SK-N-SH (cell line): ENCODE measurements at regions not wholly inside any gene's neighbourhood (a gene's known extent, or its start where the extent isn't known, plus 50 kb on each side); places are given as distances from the start of the nearest gene placed in this dataset.

ENCODE experiments used
- CTCF ChIA-PET: fragments of 300-600, 350-600 bp; formaldehyde crosslinking; extraction: SDS; loops from one replicate; lab custom pipeline; 2021; lab: Yijun Ruan, JAX
- POLR2A ChIA-PET: fragments of 350-600 bp; sonication (Branson Sonifier 250); formaldehyde crosslinking; extraction: SDS; loops from one replicate; lab custom pipeline; 2020; ENCODE audit warnings: antibody characterized with exemption, inconsistent platforms; lab: Yijun Ruan, JAX
- DNase-seq: peaks from one replicate; pipeline ENCODE4 v3.0.0; 2012
- H2AFZ ChIP-seq: fragments of 200-600 bp; sonication (generic); 2 replicates; pipeline ENCODE4 v1.8.1; 2016; ENCODE audit warnings: antibody characterized with exemption, mild to moderate bottlenecking, low read depth
- H3F3A ChIP-seq: fragments of 200-600 bp; sonication (generic); replicated peaks from 2 replicates; pipeline ENCODE3; 2016; ENCODE audit warnings: antibody characterized with exemption, mild to moderate bottlenecking; ENCODE audit not compliant: insufficient read depth
- H3K27ac ChIP-seq, 2 experiments: fragments of 200-500 bp in 1 of 2; fragments of 200-600 bp in 1 of 2; sonication (Bioruptor generic) in 1 of 2; sonication (generic), shearing (Covaris generic) in 1 of 2; 2 replicates each; pipeline versions ENCODE4 v1.5.1 to v1.6.1; 2014 to 2016; ENCODE audit warnings: low read depth in 2 of 2, inconsistent platforms in 1 of 2, low read length in 1 of 2, mild to moderate bottlenecking in 1 of 2, mixed read lengths in 1 of 2
- H3K27me3 ChIP-seq: fragments of 200-600 bp; sonication (generic), shearing (Covaris generic); 2 replicates; pipeline ENCODE4 v1.6.1; 2016; ENCODE audit warnings: mixed run types; ENCODE audit not compliant: insufficient read depth
- H3K36me3 ChIP-seq, 2 experiments: fragments of 200-500 bp in 1 of 2; fragments of 200-600 bp in 1 of 2; sonication (Bioruptor generic) in 1 of 2; sonication (generic) in 1 of 2; replicated peaks in 1 of 2; 2 replicates each; pipeline versions ENCODE3 to v1.5.1; 2014 to 2016; ENCODE audit warnings: low read length in 1 of 2, mild to moderate bottlenecking in 1 of 2; ENCODE audit not compliant: insufficient read depth in 2 of 2, control insufficient read depth in 1 of 2
- H3K4me1 ChIP-seq, 2 experiments: fragments of 200-500 bp in 1 of 2; fragments of 200-600 bp in 1 of 2; sonication (Bioruptor generic) in 1 of 2; sonication (generic), shearing (Covaris generic) in 1 of 2; 2 replicates each; pipeline versions ENCODE4 v1.5.1 to v1.6.1; 2014 to 2016; ENCODE audit warnings: low read depth in 1 of 2, low read length in 1 of 2, mixed run types in 1 of 2; ENCODE audit not compliant: insufficient read depth in 2 of 2, control insufficient read depth in 1 of 2
- H3K4me2 ChIP-seq: fragments of 200-600 bp; sonication (generic), shearing (Covaris generic); 2 replicates; pipeline ENCODE4 v1.6.1; 2017; ENCODE audit warnings: mixed run types
- H3K4me3 ChIP-seq, 2 experiments: fragments of 200-500 bp in 1 of 2; fragments of 200-600 bp in 1 of 2; sonication (Bioruptor generic) in 1 of 2; sonication (generic), shearing (Covaris generic) in 1 of 2; 2 replicates each; pipeline versions ENCODE4 v1.5.1 to v1.8.1; 2014 to 2016; ENCODE audit warnings: low read depth in 2 of 2, inconsistent platforms in 1 of 2, low read length in 1 of 2, mild to moderate bottlenecking in 1 of 2, mixed read lengths in 1 of 2, moderate library complexity in 1 of 2
- H3K79me2 ChIP-seq: fragments of 200-600 bp; sonication (generic); 2 replicates; pipeline ENCODE4 v1.8.1; 2017; ENCODE audit warnings: mild to moderate bottlenecking; ENCODE audit not compliant: insufficient read depth
- H3K9ac ChIP-seq: fragments of 200-600 bp; sonication (generic); 2 replicates; pipeline ENCODE4 v1.6.1; 2017; ENCODE audit warnings: mixed run types
- H3K9me2 ChIP-seq: fragments of 200-600 bp; sonication (generic); 2 replicates; pipeline ENCODE4 v1.6.1; 2017; ENCODE audit warnings: mixed run types
- H3K9me3 ChIP-seq: fragments of 200-600 bp; sonication (generic); 2 replicates; pipeline ENCODE4 v1.6.1; 2017; ENCODE audit warnings: mixed run types, mild to moderate bottlenecking, moderate library complexity
- H4K20me1 ChIP-seq: fragments of 200-600 bp; sonication (generic); 2 replicates; pipeline ENCODE4 v1.6.1; 2017; ENCODE audit warnings: mild to moderate bottlenecking, mixed run types; ENCODE audit not compliant: insufficient read depth
- CHD2 ChIP-seq: fragments of 150-350 bp; IDR thresholded peaks from 2 replicates; pipeline ENCODE4 v1.6.1; 2018; ENCODE audit warnings: low read length; ENCODE audit not compliant: partially characterized antibody
- EP300 ChIP-seq, 2 experiments: IDR thresholded peaks; 2 replicates each; pipeline versions ENCODE4 v1.4.0 to v1.6.1; 2012; ENCODE audit warnings: borderline replicate concordance in 1 of 2, low read depth in 1 of 2, low read length in 1 of 2
- FOSL2 ChIP-seq: IDR thresholded peaks from 2 replicates; pipeline ENCODE4 v1.4.0; 2012; ENCODE audit warnings: low read depth, mild to moderate bottlenecking, moderate library complexity, borderline replicate concordance
- FOXM1 ChIP-seq: IDR thresholded peaks from 2 replicates; pipeline ENCODE4 v1.4.0; 2012; ENCODE audit warnings: low read depth, mild to moderate bottlenecking
- JUND ChIP-seq: IDR thresholded peaks from 2 replicates; pipeline ENCODE4 v1.4.0; 2012
- MEF2A ChIP-seq: IDR thresholded peaks from 2 replicates; pipeline ENCODE4 v1.4.0; 2012; ENCODE audit warnings: low read depth, borderline replicate concordance
- NFIC ChIP-seq: IDR thresholded peaks from 2 replicates; pipeline ENCODE4 v1.4.0; 2012; ENCODE audit warnings: borderline replicate concordance
- PBX3 ChIP-seq: IDR thresholded peaks from 2 replicates; pipeline ENCODE4; 2012
- RFX5 ChIP-seq: IDR thresholded peaks from 2 replicates; pipeline ENCODE4 v1.6.1; 2012; ENCODE audit warnings: mild to moderate bottlenecking, improper control_type of control experiment, low read length
- TAF1 ChIP-seq: IDR thresholded peaks from 2 replicates; pipeline ENCODE4 v1.6.1; 2012; ENCODE audit warnings: low read depth, mild to moderate bottlenecking, low read length, moderate library complexity, borderline replicate concordance
- TCF12 ChIP-seq: IDR thresholded peaks from 2 replicates; pipeline ENCODE4 v1.4.0; 2012
- TEAD4 ChIP-seq: IDR thresholded peaks from 2 replicates; pipeline ENCODE4 v1.4.0; 2012; ENCODE audit warnings: mild to moderate bottlenecking, borderline replicate concordance; ENCODE audit not compliant: insufficient read depth
- ZBTB33 ChIP-seq: IDR thresholded peaks from 2 replicates; pipeline ENCODE4 v1.4.0; 2012; ENCODE audit warnings: low read depth, borderline replicate concordance
- WGBS: methylation state at CpG from one replicate; pipeline ENCODE4 v1.1.6; 2017; ENCODE audit warnings: low lambda C conversion rate; 5-methylcytosine and 5-hydroxymethylcytosine counted together

- no peaks in the 10 kb centered on the region for H3K9me3 ChIP-seq
- no peak overlapping the region for H3K9ac ChIP-seq
- peak overlapping the region in 1 of 2 experiments; percentile 78; a peak in 2 of 4 replicates for H3K27ac ChIP-seq
- H3K4me2 ChIP-seq = peak overlapping the region; percentile 44; the same call in 1 of the 2 replicates
- H4K20me1 ChIP-seq = peaks cover 95% of the 10 kb centered on the region
- POLR2A ChIA-PET = no interaction called here
- H3F3A ChIP-seq = peaks cover 32% of the 10 kb centered on the region
- no peak for DNase-seq
- no peak overlapping the region for H3K4me3 ChIP-seq
- 60% methylated on average over 4 of the region's 4 CpGs for WGBS
- H3K4me1 ChIP-seq = peaks cover 0 to 28% of the 10 kb centered on the region in 2 experiments; a peak in 2 of 4 replicates
- no peaks in the 10 kb centered on the region for H3K9me2 ChIP-seq
- peaks cover 25 to 38% of the 10 kb centered on the region in 2 experiments for H3K36me3 ChIP-seq
- CTCF ChIA-PET = interaction anchor here (1.0 to 1.2 kb wide), 2 partner anchors 19 to 50 kb away, joined by 3 to 4 read pairs; no protein-coding TSS in a partner anchor
- TF ChIP-seq PBX3 (peak; percentile 63), RFX5 (no peak), EP300 (IDR thresholded peaks at IDR 0.05; ENCODE audit: borderline replicate concordance in 1 of 2, low read depth in 1 of 2, low read length in 1 of 2) (peak in 1 of 2 experiments; percentile 34; a peak in 1 of 4 replicates), NFIC (peak; percentile 32; the same call in 1 of the 2 replicates), CHD2 (no peak), TCF12 (peak; percentile 22; the same call in 1 of the 2 replicates), JUND (peak; percentile 26; the same call in 1 of the 2 replicates), MEF2A (peak; percentile 45; the same call in 1 of the 2 replicates), TEAD4 (no peak), FOSL2 (peak; percentile 59; the same call in 1 of the 2 replicates), FOXM1 (no peak)
- H3K79me2 ChIP-seq = peaks cover 97% of the 10 kb centered on the region
- H3K27me3 ChIP-seq = no peaks in the 10 kb centered on the region
- H2AFZ ChIP-seq = no peak overlapping the region
These were observed 74.2 kb downstream of the C9orf152 start for GRCh38 chr9:110133608-110134210.

- Histone ChIP-seq H4K20me1 (peaks cover 95% of the 10 kb centered on the region), H3F3A (peaks cover 32% of the 10 kb centered on the region), H2AFZ (no peak overlapping the region), H3K9me2 (no peaks in the 10 kb centered on the region), H3K27me3 (no peaks in the 10 kb centered on the region), H3K4me3 (no peak overlapping the region), H3K9me3 (no peaks in the 10 kb centered on the region), H3K79me2 (peaks cover 97% of the 10 kb centered on the region), H3K27ac (peak overlapping the region in 1 of 2 experiments; percentile 17; a peak in 1 of 4 replicates), H3K9ac (no peak overlapping the region), H3K4me1 (peaks cover 0 to 32% of the 10 kb centered on the region in 2 experiments; a peak in 2 of 4 replicates), H3K36me3 (peaks cover 34 to 57% of the 10 kb centered on the region in 2 experiments), H3K4me2 (peak overlapping the region; percentile 20; the same call in 1 of the 2 replicates)
- 80% methylated on average over 1 of the region's 1 CpG for WGBS
- TF ChIP-seq ZBTB33 (no peak), TAF1 (no peak), FOSL2 (no peak)
- no peak for DNase-seq
- ChIA-PET POLR2A (no interaction called here), CTCF (interaction anchor here (0.5 to 1.1 kb wide), 2 partner anchors 12 to 840 kb away, joined by 3 to 4 read pairs; no protein-coding TSS in a partner anchor)
These were observed 72.1 kb downstream of the C9orf152 start for GRCh38 chr9:110135846-110136245.
